Loucy (cell line): ENCODE measurements at regions not wholly inside any gene's neighbourhood (a gene's known extent, or its start where the extent isn't known, plus 50 kb on each side); places are given as distances from the start of the nearest gene placed in this dataset.

Experiments
- H2AFZ ChIP-seq: fragments of 200-600 bp; sonication (generic); 2 replicates; pipeline ENCODE4 v1.6.0; 2016; ENCODE audit warnings: antibody characterized with exemption, mild to moderate bottlenecking, low read length, moderate library complexity
- H3F3A ChIP-seq: fragments of 200-600 bp; 2 replicates; pipeline ENCODE4 v1.6.0; 2016; ENCODE audit warnings: antibody characterized with exemption, low read depth, mild to moderate bottlenecking
- H3K27me3 ChIP-seq: fragments of 200-600 bp; sonication (generic); 2 replicates; pipeline ENCODE4 v1.6.1; 2014; ENCODE audit warnings: low read length, mild to moderate bottlenecking; ENCODE audit not compliant: insufficient read depth, poor library complexity, severe bottlenecking
- H3K36me3 ChIP-seq: fragments of 200-600 bp; sonication (generic); 2 replicates; pipeline ENCODE4 v1.6.1; 2016; ENCODE audit warnings: low read length; ENCODE audit not compliant: insufficient read depth
- H3K4me1 ChIP-seq: fragments of 200-600 bp; sonication (generic); 2 replicates; pipeline ENCODE4 v1.5.1; 2014; ENCODE audit warnings: low read length, mild to moderate bottlenecking; ENCODE audit not compliant: insufficient read depth, poor library complexity, severe bottlenecking
- H3K4me2 ChIP-seq: fragments of 200-600 bp; sonication (generic); 2 replicates; pipeline ENCODE4 v1.6.0; 2014; ENCODE audit warnings: antibody characterized with exemption, low read length, low read depth, mild to moderate bottlenecking; ENCODE audit not compliant: poor library complexity, severe bottlenecking
- H3K4me3 ChIP-seq: fragments of 200-600 bp; sonication (generic); 2 replicates; pipeline ENCODE4 v1.5.1; 2014; ENCODE audit warnings: low read length, mild to moderate bottlenecking, mixed read lengths; ENCODE audit not compliant: poor library complexity, severe bottlenecking
- H3K79me2 ChIP-seq: fragments of 200-600 bp; sonication (generic); 2 replicates; pipeline ENCODE4 v1.6.1; 2014; ENCODE audit warnings: low read length; ENCODE audit not compliant: insufficient read depth
- H3K9ac ChIP-seq: fragments of 200-600 bp; sonication (generic); 2 replicates; pipeline ENCODE4 v1.6.0; 2014; ENCODE audit warnings: mild to moderate bottlenecking, low read depth, low read length, moderate library complexity; ENCODE audit not compliant: poor library complexity, severe bottlenecking
- H3K9me2 ChIP-seq: fragments of 200-600 bp; sonication (generic); replicated peaks from 2 replicates; pipeline ENCODE4 v1.6.1; 2016; ENCODE audit warnings: low read depth, low read length, mixed read lengths
- H3K9me3 ChIP-seq: fragments of 200-600 bp; sonication (generic); 2 replicates; pipeline ENCODE4 v1.6.1; 2014; ENCODE audit warnings: mild to moderate bottlenecking, antibody characterized with exemption, low read length, low read depth; ENCODE audit not compliant: insufficient read depth
- H4K20me1 ChIP-seq: fragments of 200-600 bp; sonication (generic); 2 replicates; pipeline ENCODE4 v1.6.0; 2014; ENCODE audit warnings: antibody characterized with exemption, low read length, mild to moderate bottlenecking; ENCODE audit not compliant: insufficient read depth, poor library complexity, severe bottlenecking
- EZH2phosphoT487 ChIP-seq: fragments of 200-600 bp; IDR thresholded peaks from 2 replicates; pipeline ENCODE4 v1.6.1; 2018; ENCODE audit warnings: antibody characterized with exemption, mild to moderate bottlenecking, moderate library complexity, borderline replicate concordance
- TF ChIP-seq, protein P1 (sequence below): fragments of 200-600 bp; sonication (generic); conservative IDR thresholded peaks from 2 replicates; pipeline ENCODE4 v1.5.1; 2014; ENCODE audit warnings: mild to moderate bottlenecking, antibody characterized with exemption, low read length

DNA sequence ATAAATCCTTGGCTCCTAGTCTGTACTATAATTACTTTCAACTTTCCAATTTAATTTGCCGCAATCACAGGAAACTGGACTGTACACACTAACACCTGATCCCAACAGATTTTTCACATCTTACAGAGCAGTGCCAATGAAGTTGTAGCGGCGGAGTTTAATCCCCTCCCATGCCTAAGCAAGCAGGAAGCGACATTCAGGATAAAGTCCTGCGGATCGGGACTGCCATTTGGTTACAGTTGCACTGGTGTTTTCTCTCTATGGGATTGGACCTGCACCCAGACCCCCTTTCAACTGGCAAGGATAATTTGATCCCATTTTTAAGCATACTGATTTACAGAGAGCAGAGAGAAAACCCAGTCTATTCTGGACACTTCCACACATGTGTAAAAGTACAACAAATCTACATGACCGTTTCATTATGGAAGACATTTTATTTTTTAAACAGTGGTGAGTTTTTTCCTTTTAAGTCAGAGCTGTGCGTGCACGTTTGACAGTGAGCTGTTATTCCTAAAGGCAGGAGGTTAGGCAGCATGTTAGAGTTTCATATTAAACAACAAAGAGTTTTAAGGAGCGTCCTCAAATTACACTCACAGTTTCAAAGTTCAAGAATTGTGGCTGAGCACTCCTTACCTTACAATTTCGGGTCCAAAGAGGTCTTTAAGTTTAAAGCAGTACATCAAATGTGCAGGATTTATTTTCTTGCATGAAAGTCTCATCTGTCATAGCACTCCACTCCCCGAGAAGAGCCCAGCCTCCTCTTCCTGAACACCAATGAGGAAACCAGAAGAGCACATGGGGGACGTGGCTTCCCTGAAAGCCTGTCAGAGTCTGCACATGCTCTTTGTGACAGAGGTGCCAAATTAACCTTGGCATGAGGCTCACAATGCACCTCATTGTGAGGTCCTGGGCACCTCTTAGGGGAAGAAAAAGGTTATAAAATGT, 141.6 kb upstream of the RFC3 start:
- no peaks in the 10 kb centered on the region for H3K4me1 ChIP-seq
- no peaks in the 10 kb centered on the region for H3K9me2 ChIP-seq
- H3K79me2 ChIP-seq = no peaks in the 10 kb centered on the region
- TF ChIP-seq, protein P1, sequence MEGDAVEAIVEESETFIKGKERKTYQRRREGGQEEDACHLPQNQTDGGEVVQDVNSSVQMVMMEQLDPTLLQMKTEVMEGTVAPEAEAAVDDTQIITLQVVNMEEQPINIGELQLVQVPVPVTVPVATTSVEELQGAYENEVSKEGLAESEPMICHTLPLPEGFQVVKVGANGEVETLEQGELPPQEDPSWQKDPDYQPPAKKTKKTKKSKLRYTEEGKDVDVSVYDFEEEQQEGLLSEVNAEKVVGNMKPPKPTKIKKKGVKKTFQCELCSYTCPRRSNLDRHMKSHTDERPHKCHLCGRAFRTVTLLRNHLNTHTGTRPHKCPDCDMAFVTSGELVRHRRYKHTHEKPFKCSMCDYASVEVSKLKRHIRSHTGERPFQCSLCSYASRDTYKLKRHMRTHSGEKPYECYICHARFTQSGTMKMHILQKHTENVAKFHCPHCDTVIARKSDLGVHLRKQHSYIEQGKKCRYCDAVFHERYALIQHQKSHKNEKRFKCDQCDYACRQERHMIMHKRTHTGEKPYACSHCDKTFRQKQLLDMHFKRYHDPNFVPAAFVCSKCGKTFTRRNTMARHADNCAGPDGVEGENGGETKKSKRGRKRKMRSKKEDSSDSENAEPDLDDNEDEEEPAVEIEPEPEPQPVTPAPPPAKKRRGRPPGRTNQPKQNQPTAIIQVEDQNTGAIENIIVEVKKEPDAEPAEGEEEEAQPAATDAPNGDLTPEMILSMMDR = no peak
- no peak for TF ChIP-seq EZH2phosphoT487
- no peaks in the 10 kb centered on the region for H3K9me3 ChIP-seq
- H3K4me2 ChIP-seq = peak overlapping the region; percentile 62
- no peaks in the 10 kb centered on the region for H3K27me3 ChIP-seq
- H3K4me3 ChIP-seq = peak overlapping the region; percentile 41
- no peaks in the 10 kb centered on the region for H4K20me1 ChIP-seq
- H2AFZ ChIP-seq = peak overlapping the region; percentile 70
- H3F3A ChIP-seq = no peaks in the 10 kb centered on the region
- H3K9ac ChIP-seq = no peak overlapping the region
- H3K36me3 ChIP-seq = no peaks in the 10 kb centered on the region

DNA sequence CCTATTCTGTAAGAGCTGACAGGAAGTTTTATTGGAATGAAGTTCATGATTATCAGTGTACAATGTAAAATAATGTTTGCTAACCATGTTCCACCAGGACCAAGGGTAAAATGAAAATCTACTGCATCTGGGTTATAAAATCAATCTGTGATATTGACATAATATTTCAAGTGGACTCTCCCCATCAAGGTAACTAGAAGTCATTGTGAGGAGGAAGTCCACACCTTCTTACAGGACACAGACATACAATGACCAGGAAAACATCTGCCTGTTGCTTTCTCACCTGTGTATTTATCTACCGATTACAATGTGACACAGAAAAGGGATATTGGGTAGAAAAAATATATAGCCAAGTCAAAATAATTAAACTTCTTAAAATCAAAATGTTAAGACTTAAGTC, 140.7 kb upstream of the RFC3 start:
- H3K4me1 ChIP-seq = no peaks in the 10 kb centered on the region
- no peaks in the 10 kb centered on the region for H3K79me2 ChIP-seq
- H3K27me3 ChIP-seq = no peaks in the 10 kb centered on the region
- H3K4me3 ChIP-seq = no peak overlapping the region
- H3K9me2 ChIP-seq = no peaks in the 10 kb centered on the region
- no peaks in the 10 kb centered on the region for H3F3A ChIP-seq
- TF ChIP-seq EZH2phosphoT487 = no peak
- TF ChIP-seq, protein P1 = no peak
- no peak overlapping the region for H3K9ac ChIP-seq
- peak overlapping the region; percentile 70; the same call in 1 of the 2 replicates for H2AFZ ChIP-seq
- peak overlapping the region; percentile 62 for H3K4me2 ChIP-seq
- H3K36me3 ChIP-seq = no peaks in the 10 kb centered on the region
- H4K20me1 ChIP-seq = no peaks in the 10 kb centered on the region
- no peaks in the 10 kb centered on the region for H3K9me3 ChIP-seq

DNA sequence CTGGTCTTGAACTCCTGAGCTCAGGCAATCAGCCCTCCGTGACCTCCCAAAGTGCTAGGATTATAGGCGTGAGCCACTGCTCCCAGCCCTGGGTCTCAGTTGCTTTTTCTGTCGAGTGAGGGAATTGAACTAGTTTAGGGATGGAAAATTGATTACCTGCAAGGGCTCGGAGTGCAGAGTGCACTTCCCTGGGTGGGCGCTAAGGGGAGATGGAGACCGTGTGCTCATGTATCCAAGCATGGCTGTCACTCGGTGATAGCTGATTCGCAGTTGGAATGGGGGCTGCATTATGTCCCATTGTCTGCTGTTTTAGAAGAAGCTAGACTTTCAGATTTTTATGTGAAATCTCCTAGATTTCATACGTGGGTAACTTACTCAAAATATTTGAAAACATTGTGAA, 139.9 kb upstream of the RFC3 start:
- Histone ChIP-seq H3K4me1 (no peaks in the 10 kb centered on the region), H3K9me3 (no peaks in the 10 kb centered on the region), H3K79me2 (no peaks in the 10 kb centered on the region), H3K27me3 (no peaks in the 10 kb centered on the region), H3K9me2 (no peaks in the 10 kb centered on the region), H3K36me3 (no peaks in the 10 kb centered on the region), H3K4me2 (no peak overlapping the region), H4K20me1 (no peaks in the 10 kb centered on the region), H3F3A (no peaks in the 10 kb centered on the region), H2AFZ (no peak overlapping the region), H3K4me3 (no peak overlapping the region), H3K9ac (no peak overlapping the region)
- no peak for TF ChIP-seq EZH2phosphoT487
- TF ChIP-seq, protein P1 = no peak
